Uterus (tissue), 2 donors: ENCODE measurements at regions not wholly inside any gene's neighbourhood (a gene's known extent, or its start where the extent isn't known, plus 50 kb on each side); places are given as distances from the start of the nearest gene placed in this dataset.

Experiments
- CTCF ChIP-seq, 4 experiments: fragments of 200-600 bp in 2 of 4; fragments of 450-650 bp in 2 of 4; sonication (generic) in 2 of 4; IDR thresholded peaks; one replicate each; pipeline ENCODE4 v1.5.1; 2016 to 2019; ENCODE audit warnings: antibody characterized with exemption in 4 of 4, mild to moderate bottlenecking in 2 of 4, moderate library complexity in 1 of 4
- POLR2A ChIP-seq, 2 donors: fragments of 450-650 bp; IDR thresholded peaks; one replicate each; pipeline ENCODE4 v1.6.1; 2016; ENCODE audit warnings: antibody characterized with exemption in 2 of 2, mild to moderate bottlenecking in 1 of 2, moderate library complexity in 1 of 2

- TF ChIP-seq POLR2A (IDR thresholded peaks at IDR 0.05) (no peak), CTCF (IDR thresholded peaks at IDR 0.05) (no peak)
These were observed 173.5 kb upstream of the FRMD6 start for GRCh38 chr14:51478175-51478621.
